PC-9 (cell line): ENCODE measurements at regions not wholly inside any gene's neighbourhood (a gene's known extent, or its start where the extent isn't known, plus 50 kb on each side); places are given as distances from the start of the nearest gene placed in this dataset.

ENCODE experiments used
- CTCF ChIP-seq: fragments of 200-600 bp; sonication (generic); conservative IDR thresholded peaks from 2 replicates; pipeline ENCODE4 v1.6.1; 2017; ENCODE audit warnings: mixed run types, antibody characterized with exemption, mild to moderate bottlenecking, moderate library complexity
- EZH2 ChIP-seq: fragments of 200-600 bp; sonication (generic); IDR thresholded peaks from 2 replicates; pipeline ENCODE4 v1.8.0; 2017; ENCODE audit warnings: antibody characterized with exemption, low read depth

GRCh38 chr6:81475646-81476045, 276.8 kb downstream of the TENT5A start:
- TF ChIP-seq EZH2 (no peak), CTCF (no peak)
